GM21576 (cell line): ENCODE measurements at regions not wholly inside any gene's neighbourhood (a gene's known extent, or its start where the extent isn't known, plus 50 kb on each side); places are given as distances from the start of the nearest gene placed in this dataset.
"Not testable (repeated sequence)": the region's sequence is repeated elsewhere in the genome, so short reads cannot be mapped to it uniquely, and the experiment has no call there.

Experiments used
- ATAC-seq: cut with Tn5 transposase; IDR thresholded peaks from one replicate; pipeline ENCODE4 v1.9.1; 2021; ENCODE audit warnings: mild to moderate bottlenecking, moderate library complexity; ENCODE audit not compliant: unreplicated experiment

GRCh38 chr2:51998890-51999289 is 967.0 kb upstream of the NRXN1 start:
- no peak for ATAC-seq

DNA sequence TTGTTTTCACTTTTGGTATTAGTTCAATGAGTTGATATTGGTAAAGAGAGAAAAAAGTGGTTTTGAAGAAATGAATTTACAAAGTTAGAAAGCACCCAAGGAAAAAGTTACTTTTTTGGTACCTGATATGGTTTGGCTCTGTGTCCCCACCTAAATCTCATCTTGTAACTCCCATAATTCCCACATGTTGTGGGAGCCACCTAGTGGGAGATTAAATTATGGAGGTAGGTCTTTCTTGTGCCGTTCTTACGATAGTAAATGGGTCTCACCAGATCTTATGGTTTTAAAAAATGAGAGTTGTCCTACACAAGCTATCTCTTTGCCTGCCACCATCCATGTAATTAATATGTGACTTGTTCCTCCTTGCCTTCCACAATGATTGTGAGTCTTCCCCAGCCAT is 965.6 kb upstream of the NRXN1 start:
- no peak for ATAC-seq

GRCh38 chr2:51995293-51995692 is 963.4 kb upstream of the NRXN1 start:
- no peak for ATAC-seq

DNA sequence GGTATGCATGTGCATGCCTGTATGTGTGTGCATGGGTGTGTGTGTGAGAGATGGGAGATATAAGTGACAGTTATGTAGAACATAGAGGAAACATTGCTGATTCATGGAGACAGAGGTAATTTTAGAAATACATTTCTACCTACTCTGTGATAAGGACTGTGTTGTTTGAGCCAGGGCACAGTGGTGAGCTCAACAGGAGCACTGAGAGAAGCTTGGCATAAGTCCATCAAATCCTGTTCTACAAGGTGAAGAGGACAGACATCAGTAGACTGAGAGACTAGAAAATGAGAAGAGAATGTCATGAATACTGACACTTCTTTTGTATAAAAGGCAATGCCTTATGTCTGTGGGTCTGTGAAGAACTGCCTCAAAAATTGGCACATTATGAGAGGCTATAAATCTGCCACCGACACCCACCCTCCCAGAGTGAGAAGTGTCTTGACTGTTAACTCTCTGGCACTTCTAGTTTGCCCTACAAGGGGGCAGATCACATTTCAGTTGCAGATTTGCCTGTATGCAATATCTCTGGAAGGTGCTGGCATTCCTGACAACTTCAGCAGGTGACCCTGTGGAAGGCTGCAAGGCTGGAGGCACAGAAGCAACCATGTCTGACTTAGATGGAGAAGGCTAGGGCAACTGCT is 962.3 kb upstream of the NRXN1 start:
- no peak for ATAC-seq

DNA sequence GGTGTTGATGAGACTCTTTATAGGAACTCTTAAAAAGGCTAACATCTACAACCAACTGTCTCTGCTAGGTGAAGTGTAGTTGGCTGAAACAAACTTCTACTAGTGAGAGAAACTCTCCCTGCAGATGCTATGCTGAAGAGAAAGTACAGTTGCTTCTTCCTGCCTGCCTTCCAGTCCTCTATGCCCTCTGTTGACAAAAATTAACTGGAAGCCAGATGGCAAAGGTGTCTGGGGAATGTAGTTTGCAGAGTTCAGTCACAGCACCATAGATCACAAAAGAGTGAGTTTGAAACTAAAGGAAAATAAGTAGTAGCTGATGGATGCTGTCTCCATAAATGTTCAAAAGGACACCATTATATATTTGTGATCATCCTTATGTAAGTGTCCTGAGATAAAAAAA is 958.8 kb upstream of the NRXN1 start:
- no peak for ATAC-seq

DNA sequence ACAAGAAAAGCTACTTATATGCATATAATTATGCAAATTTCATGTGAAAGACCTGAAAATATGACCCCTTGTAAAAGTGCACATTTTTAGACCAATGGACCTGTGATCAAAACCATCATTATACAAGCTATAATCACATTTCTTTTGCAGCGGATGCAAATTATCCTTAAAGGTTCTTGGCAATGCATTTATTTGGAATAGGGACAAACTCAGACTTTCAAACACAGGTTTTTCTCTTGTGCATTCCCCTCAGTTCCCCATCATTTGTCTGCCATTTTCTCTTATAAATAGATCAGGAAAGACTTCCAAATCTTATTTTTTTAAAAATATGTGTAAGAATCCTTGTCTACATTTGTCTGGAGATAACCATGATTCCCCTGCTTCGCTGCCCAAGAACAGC is 954.2 kb upstream of the NRXN1 start:
- ATAC-seq: no peak

DNA sequence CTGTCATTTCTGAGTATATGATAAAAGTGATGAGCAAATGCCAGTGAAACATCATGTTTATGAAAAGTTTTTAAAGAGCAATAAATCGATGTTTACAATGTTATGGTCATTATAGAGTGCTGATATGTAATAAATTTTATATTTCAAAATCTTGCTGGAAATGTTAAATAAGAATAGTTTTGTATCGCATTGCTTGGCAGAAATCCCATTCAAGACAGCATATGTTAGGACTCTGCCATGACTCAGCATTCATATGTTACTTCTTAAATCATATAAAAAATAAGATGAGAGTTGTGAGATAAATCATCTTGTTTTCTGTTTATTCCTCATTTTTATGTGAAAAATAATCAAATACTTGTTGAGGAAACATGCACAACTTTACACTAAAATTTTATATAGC is 949.9 kb upstream of the NRXN1 start:
- no peak for ATAC-seq

GRCh38 chr2:51976623-51977022 is 944.7 kb upstream of the NRXN1 start:
- no peak for ATAC-seq

- ATAC-seq: no peak
Observed at GRCh38 chr2:51971136-51971535, 939.2 kb upstream of the NRXN1 start.

- ATAC-seq: no peak
Observed at GRCh38 chr2:51969347-51969746, 937.4 kb upstream of the NRXN1 start.

DNA sequence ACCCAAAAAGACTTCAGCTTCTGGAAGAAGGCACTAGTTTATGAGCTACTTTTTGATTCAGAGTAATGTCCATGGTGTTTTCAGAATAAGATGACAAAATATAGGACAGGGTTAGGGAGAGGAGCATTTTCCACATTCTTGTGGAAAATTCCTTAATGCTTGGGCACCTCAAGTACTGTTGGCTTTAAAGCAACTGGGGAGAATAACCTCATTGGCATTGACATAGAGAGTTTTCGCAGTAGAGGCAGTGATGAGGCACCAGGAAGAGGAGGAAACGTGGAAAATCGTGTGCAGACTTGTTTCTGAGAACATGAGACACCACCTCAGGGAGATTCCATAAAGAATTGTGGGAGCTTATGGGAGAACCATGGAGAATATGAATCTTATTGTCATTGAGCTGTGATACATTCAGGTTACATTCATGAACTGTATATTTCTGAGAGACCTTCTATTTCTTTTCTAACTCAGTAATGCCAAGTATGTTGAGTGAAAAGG is 929.0 kb upstream of the NRXN1 start:
- no peak for ATAC-seq

- no peak for ATAC-seq
Observed at GRCh38 chr2:51960281-51960680, 928.3 kb upstream of the NRXN1 start.

DNA sequence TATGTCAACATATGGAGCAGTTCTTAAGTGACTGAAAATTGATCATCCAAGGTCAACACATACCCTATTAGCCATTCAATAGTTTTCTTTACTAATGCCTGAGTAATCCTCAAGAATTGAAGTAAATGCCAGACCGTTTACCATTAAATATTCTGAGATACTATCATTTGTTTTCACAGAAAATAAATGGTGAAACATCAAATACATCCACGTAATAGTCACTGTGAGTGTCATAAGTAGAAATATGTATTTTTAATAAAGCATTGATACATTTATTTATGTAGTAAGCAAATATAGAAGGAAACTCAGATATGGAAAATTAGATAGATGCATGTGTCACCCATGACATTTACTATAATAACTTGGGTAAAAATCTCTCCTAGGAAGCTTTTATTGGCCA is 927.8 kb upstream of the NRXN1 start:
- ATAC-seq: no peak

DNA sequence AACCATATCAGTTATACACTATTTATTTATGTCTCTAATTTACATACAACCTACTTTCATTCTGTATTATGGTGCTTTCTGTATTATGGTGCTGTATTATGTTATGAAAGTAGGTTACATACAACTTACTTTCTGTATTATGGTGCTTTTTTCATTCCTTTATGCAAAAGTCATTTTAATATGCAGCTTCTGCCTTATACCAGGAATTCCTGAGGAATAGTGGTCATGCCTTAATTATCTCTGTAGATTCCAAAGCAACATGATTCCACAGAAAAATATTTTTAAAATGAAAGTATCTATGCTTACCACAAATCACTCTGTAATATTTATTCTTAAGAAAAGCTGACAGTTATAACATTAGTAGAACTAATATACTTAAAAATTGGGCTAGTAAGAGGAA is 922.0 kb upstream of the NRXN1 start:
- ATAC-seq: no peak

- no peak for ATAC-seq
Observed at GRCh38 chr2:51921076-51921475, 889.1 kb upstream of the NRXN1 start.

DNA sequence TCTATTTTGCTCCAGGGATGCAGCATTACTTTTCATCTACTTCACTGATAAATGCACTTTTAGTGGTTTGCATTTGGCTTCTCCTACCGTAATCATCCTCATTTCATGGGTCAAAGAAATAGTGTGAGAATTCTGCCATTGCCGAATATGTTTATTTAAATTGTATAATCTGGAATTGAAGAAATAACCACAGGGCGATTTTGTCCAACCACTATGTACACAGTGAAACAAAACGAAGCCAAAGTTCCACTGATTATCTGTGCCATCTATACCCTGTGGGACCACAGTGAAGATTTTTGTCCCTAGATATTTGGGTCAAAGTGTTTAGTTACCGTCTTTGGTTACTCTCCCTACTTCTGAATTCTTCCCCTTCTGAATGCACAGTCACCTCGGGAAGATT is 888.6 kb upstream of the NRXN1 start:
- no peak for ATAC-seq

- ATAC-seq: no peak
Observed at GRCh38 chr2:51919395-51919794, 887.5 kb upstream of the NRXN1 start.

DNA sequence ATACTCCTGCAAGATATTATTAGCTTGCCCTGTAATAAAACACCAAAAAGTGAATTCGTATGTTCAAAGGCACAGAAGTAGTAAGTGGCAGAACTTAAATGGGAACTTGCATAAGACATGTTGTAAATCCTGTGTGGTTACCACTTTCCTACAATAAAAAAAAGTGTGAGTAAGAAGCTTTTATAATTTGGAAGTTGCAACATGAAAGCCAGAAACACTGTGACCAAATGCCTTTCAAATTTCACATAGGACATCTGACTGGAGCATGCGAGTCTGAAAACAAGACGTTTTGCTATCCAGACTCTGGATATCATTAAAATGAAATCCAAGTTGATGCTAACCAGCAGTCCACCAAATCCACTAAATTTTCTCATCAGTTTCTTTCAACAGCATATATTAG is 886.2 kb upstream of the NRXN1 start:
- no peak for ATAC-seq

GRCh38 chr2:51903728-51904127 is 871.8 kb upstream of the NRXN1 start:
- ATAC-seq: no peak

- no peak for ATAC-seq
Observed at GRCh38 chr2:51899643-51900042, 867.7 kb upstream of the NRXN1 start.

DNA sequence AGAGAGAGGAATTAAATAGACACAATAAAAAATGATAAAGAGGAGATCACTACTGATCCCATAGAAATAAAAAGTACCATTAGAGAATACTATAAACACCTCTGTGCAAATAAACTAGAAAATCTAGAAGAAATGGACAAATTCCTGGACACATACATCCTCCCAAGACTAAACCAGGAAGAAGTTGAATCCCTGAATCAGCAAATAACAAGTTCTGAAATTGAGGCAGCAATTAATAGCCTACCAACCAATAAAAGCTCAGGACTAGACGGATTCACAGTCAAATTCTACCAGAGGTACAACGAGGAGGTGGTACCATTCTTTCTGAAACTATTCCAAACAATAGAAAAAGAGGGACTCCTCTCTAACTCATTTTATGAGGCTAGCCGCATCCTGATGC is 862.7 kb upstream of the NRXN1 start:
- not testable (repeated sequence) for ATAC-seq

GRCh38 chr2:51888120-51888519 is 856.2 kb upstream of the NRXN1 start:
- no peak for ATAC-seq

- ATAC-seq: no peak
Observed at GRCh38 chr2:51881673-51882072, 849.7 kb upstream of the NRXN1 start.
